Peyer's patch (tissue), 4 donors: ENCODE measurements at regions not wholly inside any gene's neighbourhood (a gene's known extent, or its start where the extent isn't known, plus 50 kb on each side); places are given as distances from the start of the nearest gene placed in this dataset.

Experiments
- POLR2A ChIP-seq, 2 donors: fragments of 450-650 bp; IDR thresholded peaks; one replicate each; pipeline ENCODE4 v1.5.1; 2017; ENCODE audit warnings: antibody characterized with exemption in 2 of 2, mild to moderate bottlenecking in 2 of 2, moderate library complexity in 2 of 2
- TF ChIP-seq, protein P1 (sequence below), 6 experiments: fragments of 450-650 bp in 4 of 6; fragments of 200-600 bp in 2 of 6; sonication (generic) in 1 of 6; IDR thresholded peaks; one replicate each; pipeline ENCODE4 v1.5.1; 2017 to 2019; ENCODE audit warnings: antibody characterized with exemption in 6 of 6, mild to moderate bottlenecking in 3 of 6, moderate library complexity in 1 of 6

DNA sequence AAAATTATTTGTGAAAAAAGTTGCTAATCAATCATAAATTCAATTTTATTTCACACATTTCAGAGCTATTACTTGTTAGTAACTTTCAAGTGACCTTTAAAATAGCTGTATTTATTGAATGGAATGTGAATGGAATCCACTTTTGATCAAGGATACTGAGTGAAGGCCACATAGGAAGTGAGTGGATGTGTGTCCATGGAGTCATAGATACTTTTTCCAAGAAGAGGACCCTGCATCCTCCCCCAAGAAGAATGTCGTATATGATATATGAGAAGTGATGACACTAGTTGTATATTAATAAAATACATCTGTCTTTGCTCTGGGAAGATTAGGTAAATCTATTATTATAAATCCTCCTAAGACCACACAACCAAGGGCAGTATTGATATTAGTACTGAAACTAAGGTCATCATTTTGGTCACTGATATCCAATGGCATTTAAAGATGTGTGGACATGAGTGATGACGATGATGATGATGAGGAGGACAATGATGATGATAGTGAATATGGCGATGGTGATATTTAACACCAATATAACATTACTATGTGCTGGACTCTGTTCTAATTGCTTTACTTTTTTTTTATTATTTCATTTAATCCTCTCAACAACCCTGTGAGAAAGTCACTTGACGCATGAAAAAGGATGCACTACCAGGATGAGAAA lies 493.0 kb upstream of the NR2F2 start:
- TF ChIP-seq, protein P1, sequence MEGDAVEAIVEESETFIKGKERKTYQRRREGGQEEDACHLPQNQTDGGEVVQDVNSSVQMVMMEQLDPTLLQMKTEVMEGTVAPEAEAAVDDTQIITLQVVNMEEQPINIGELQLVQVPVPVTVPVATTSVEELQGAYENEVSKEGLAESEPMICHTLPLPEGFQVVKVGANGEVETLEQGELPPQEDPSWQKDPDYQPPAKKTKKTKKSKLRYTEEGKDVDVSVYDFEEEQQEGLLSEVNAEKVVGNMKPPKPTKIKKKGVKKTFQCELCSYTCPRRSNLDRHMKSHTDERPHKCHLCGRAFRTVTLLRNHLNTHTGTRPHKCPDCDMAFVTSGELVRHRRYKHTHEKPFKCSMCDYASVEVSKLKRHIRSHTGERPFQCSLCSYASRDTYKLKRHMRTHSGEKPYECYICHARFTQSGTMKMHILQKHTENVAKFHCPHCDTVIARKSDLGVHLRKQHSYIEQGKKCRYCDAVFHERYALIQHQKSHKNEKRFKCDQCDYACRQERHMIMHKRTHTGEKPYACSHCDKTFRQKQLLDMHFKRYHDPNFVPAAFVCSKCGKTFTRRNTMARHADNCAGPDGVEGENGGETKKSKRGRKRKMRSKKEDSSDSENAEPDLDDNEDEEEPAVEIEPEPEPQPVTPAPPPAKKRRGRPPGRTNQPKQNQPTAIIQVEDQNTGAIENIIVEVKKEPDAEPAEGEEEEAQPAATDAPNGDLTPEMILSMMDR (IDR thresholded peaks at IDR 0.05), result no peak
- TF ChIP-seq POLR2A (IDR thresholded peaks at IDR 0.05), result no peak
